HG02884 (cell line): ENCODE measurements at regions not wholly inside any gene's neighbourhood (a gene's known extent, or its start where the extent isn't known, plus 50 kb on each side); places are given as distances from the start of the nearest gene placed in this dataset.

Source experiments
- ATAC-seq: cut with Tn5 transposase; IDR thresholded peaks from one replicate; pipeline ENCODE4 v1.9.1; 2021; ENCODE audit warnings: mild to moderate bottlenecking, moderate library complexity; ENCODE audit not compliant: unreplicated experiment

DNA sequence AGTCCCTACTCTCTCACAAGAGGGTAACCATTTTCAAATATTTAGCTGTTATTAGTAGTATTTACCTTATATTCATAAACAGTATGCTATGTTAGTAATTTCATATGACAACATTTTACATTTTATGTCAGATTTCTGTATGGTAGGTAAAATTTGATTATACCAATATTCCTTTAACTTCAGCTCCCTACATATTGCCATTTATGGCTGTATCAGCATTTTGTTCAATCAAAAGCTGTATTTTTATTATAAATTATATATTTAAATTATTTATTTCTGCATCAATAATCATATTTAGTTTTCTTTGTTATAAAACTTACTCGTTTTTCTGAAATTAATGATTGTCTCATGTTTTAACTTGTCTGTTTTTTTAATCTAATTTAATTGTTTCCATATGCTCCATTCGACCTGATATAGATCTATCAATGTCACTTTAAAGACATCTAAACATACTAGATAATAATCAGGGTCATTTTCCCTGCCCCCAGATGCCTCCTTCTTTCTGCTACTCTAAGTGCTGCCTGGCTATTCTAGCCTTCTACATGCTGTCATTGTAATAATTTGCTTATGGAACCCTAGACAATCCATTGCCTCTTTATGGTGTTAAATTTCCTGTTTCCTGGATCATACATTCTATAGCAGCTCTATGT, 1976.7 kb upstream of the ADGRL3 start:
- no peak for ATAC-seq

DNA sequence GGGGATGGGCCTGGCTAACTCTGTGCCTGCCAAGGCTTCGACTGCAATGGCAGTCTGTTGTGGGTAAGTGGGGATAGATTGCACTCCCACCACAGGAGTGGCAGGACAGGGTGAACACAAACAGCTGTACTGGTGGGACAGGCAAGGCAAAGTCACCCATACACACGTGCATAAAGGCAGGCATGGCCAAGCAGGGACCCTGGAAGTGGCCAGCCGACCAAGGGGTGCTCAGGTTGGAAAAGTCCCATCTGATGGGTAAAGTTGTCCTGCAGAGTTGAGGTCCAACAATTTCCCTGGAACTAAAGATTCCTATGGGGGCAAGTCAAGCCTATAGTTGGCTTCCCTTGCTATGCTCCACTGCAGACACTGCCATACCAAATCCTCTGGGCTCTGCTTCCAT, 1961.9 kb upstream of the ADGRL3 start:
- no peak for ATAC-seq

DNA sequence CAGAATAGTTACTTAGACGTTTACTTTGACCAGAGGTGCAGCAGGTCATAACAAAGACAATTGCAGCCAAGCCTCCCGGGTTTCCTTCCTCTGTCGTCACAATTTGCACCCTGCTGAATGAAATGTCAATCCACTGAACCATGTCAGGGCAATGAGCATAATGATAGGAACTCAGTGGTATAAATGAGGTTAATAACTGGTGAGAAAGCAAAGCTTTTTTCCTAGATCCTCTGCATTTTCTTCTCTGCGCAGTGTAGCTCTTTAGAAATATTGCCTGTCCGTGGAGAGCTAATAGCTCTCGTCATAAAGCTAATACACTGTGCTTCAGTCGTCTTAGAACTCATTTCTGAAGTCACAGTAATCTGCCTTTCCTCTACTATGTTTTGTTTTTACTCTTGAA, 1960.1 kb upstream of the ADGRL3 start:
- ATAC-seq = no peak

DNA sequence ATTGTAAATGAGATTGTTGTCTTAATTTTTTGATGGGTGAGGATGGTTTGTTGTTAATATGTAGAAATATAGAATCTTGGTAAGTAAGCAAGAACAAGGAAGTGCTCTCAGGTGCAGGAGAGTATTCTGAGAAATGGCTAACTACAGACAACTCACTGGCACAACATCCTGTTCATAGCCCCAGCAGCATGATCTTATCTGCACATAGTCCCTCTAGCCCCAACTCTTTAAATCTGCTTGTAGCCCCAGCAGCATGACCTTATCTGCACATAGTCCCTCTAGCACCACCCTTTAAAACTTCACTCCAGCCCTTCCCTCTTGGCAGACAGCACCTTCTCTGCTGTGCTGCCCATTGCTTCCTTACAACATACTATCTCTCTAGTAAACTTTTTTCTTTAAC, 1957.1 kb upstream of the ADGRL3 start:
- ATAC-seq = no peak

DNA sequence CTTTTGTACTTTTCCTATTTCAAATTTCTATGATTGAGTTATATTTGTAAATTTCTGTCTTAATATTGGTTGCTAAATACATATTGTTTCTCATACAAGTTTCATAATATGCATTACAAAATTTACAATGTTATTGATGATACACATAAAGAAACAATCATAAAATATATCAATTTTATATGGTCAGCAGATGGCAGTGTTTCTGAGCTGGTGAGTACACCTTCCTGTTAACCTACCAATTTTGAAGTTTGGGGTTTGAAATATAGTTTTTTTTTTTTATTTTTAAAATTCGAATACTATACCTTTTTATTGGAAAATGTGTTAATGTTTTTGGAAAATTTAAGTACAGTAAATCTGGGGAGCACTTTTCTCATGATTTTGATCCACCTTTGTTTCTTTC, 1953.1 kb upstream of the ADGRL3 start:
- no peak for ATAC-seq

DNA sequence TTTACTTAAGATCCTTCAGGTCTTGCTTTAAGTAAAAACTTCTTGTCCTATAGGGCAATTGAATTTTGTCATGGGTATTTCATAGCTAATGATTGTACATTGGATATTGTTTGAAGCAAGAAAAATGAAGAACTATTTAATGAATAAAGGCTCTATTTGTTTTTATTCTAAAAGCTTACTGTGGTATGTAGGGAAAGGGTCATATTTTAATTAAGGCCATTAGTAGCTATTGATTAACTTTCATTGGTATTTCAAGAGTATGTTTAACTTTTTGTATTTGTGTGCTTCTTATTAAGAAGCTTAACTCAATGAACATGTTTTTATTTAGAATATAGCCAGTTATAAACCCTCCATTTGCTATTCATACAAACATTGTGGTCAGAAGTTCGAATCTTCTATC, 1951.8 kb upstream of the ADGRL3 start:
- no peak for ATAC-seq

DNA sequence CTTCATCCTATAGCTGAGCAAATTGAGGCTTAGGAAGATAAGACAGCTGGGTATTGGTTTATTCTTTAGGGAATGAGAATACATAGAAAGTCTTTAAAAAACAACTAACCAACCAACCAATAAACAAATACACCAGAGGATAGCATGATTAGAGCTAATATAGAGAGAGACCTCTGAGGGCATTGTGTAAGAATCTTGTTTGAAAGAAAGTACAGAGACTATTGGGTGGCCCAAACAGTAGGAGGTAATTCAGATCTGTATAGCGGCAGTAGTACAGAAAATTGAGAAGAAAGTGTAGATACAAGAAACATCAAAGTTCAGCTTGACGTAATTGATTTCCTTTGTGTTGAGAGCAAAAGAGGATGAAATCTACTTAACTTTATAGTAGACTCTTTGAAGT, 1951.0 kb upstream of the ADGRL3 start:
- ATAC-seq = no peak

DNA sequence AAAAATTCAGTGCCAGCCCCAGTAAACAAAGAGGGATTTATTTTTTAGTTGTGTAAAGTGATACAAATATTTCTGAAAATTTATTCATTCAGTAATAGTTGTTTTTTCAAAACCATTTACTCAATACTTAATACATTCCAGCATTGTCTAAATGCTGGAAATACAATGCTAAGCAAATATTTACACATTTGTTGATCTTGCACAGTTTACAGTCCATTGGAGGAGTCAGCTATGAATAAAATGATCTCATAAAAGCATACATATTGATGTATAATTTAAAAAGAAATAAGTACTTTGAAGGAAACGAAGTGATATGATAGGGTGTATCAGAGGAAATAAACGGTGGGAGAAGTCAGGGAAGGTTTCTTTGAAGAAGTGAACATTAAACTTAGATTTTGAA, 1942.1 kb upstream of the ADGRL3 start:
- ATAC-seq = no peak

DNA sequence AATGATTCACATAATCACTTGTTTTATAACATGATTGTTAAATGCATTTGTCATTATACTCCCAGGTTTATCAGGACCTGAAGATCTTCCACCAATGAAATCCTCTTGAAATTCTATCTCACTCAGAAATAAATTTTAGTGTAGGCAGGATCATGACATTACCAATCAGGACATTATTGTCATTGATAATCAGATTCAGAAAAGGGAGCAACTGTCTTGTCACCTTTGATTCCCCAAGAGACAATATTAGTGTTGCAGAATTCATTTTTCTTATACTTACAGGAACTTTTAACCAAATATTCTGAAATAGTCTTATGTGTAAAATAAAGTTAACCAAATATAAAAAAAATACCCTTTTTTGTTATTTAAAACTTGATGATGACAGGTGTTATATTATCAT, 1892.5 kb upstream of the ADGRL3 start:
- no peak for ATAC-seq

DNA sequence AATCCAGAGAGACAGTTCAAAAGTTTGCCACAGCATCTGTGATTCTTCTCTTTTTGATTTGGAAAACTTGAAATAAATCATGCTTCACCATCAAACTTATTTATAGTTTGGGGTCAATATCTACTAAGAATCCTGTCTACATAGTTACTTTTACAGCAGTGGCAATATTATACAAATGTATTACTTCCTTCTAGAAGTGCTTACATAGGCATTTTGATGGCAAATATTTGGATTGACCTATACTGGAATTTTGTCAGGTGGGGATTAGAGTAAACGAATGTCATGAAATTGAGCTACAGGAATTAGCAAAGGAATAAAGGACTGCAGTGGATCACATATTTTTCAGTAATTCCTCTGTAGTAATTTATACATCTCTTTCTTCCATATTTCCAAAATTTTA, 1885.5 kb upstream of the ADGRL3 start:
- ATAC-seq = no peak

DNA sequence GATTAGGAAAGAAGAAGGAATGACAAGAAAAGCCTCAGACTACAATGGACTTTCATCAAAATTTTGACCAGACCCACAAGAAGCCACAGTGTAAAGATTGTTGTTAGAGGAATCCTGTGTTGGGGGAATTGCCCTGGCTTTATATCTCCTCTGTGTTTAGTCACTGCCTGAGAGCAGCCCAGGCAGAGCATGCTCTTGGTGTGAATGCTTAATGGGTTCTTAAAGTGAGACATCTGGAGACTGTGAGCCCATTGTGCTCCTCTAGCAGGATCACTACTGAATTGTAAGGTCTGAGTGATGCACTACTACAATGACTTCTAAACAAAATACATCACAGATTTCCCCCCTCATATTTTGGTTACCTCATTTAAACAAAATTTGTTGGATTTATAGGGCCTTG, 1860.5 kb upstream of the ADGRL3 start:
- no peak for ATAC-seq

DNA sequence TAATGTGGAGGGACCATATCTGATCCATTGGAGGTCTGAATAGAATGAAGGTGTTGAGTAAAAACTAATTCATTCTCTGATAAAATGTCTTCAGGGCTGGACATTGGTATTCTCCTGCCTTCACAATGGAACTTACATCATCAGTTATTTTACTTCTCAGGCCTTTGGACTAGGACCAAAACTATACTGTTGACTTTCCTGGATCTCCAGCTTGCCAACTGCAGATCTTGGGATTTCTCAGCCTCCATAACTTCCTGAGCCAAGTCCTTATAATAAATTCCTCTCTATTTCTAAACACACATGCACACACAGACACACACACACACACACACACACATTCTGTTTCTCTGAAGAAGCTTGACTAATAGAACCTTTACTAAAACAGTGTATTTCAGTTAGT, 1858.6 kb upstream of the ADGRL3 start:
- no peak for ATAC-seq

DNA sequence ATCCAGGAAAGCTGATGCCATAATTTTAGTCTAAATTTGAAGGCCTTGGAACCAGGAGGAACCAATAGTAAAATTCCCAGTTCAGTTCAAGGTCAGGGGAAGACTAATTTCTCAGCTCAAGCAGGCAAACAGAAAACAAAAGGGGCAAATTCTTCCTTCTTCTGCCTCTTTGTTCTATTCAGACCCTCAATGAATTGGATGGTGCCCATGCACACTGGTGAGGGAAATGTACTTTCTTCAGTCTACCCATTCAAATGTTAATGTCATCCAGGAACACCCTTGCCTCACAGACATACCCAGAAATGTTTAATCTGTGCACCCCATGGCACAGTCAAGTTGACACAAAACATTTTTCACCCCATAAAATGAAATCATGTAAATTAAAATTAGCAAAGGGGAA, 1851.2 kb upstream of the ADGRL3 start:
- ATAC-seq = no peak

DNA sequence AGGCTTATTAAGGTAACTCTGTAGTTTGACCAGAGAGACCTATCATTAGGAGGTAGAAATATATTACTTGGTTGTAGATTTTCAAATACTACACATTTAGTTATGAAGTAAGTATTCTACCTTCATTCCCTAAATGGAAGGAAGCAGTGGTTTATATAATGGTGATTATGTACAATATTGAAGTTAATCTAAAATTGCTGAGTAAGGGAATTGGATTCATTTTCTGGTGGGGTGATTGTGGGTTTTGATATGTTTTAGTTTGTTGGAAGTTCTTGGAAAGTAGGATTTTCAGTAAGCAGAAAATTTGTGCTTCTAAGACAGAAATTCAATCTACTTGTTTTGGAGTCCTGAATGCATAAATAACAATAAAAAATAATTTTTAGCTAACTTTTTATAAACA, 1830.9 kb upstream of the ADGRL3 start:
- no peak for ATAC-seq

DNA sequence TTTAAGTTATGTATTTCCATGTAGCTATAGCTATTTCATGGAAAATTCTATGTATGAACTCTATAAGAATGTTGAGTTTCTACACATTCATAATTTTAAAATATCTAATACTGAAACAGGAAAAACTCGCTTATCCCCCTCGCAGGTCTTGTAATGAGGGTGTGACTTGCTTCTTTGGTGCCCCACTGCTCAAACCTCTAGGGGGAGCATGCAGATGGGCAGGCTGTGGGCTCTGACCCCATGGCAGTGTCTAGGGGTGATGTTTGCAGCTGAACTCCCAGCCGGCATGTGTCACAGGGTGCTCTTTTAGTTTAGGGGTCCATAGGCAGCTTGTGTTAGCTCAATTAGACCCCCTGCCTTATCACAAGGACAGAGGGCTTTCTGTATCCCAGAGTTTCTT, 1825.7 kb upstream of the ADGRL3 start:
- no peak for ATAC-seq

DNA sequence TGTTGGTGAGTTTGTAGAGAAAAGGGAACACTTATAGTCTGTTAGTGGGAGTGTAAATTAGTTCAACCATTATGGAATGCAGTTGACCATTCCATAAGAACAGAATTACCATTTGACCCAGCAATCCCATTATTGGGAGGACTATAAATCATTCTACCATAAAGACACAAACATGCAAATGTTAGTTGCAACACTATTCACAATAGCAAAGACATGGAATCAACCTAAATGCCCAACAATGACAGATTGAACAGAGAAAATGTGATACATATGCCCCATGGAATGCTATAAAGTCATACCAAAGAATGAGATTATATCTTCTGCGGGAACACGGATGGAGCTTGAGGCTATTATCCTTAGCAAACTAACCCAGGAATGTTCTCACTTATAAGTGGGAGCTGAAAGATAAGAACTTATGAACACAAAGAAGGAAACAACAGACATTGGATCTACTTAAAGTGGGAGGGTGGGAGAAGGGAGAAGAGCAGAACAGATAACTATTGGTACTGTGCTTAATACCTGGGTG, 1819.2 kb upstream of the ADGRL3 start:
- no peak for ATAC-seq

DNA sequence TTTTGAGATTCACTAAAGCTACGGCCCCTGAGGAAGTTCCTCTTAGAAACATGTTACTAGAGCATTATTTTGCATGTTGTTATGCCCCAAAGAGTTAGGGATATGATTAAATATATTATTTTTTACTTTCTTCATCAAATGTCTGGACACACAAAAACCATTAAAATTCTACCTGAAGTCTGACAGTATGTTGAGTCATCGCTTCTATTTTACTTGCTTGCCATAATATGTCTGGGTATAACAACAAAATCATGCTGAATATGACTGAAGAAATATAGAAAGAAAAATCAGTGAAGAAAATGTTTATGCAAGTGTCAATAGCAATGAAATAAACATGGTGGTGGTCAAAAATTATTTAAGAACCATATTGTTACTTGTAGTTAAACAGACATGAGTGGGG, 1818.5 kb upstream of the ADGRL3 start:
- ATAC-seq = no peak

DNA sequence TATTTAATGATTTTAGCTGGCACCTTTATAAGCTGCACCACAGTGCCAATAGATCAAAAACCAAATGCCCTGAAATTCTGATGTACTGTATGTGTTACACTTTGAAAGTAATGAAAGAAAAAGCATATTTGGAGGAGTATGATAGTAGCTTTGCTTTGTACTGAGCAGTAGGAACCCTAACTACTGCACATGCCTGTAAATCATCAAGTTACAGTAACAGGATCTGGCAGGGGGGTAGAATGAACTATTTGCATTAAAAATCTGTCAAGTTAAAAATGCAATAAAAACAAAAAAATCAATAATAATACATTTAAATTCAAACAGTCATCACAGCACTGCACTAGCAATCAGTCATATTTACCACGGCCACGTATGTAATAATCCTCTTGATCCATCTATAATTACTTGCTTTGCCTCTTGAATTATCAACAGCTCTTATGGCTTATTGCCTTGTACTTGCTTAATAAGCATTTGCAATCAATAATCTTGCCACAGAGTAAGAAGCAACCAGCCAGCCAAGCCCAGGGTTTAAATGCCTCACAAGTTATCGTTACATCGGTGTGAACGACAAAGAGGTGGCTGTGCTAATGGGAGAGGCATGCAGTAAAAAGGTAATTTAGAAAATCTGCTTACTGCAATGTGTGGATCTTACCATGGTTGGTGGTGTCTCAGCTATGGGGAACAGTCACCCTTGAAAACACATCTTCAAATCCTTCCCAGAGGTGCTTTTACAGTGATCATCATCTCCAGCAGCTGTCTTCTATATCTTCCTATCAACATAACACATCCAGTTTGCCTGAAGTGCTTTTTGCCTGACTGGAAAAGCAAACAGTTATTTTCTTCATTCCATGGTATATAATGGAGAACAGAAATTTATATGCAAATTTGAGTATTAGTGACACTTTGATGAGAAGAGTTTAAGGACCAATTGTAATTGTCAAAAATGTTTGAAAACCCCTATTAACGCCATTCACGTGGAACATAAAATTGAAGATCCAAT, 1812.1 kb upstream of the ADGRL3 start:
- no peak for ATAC-seq

DNA sequence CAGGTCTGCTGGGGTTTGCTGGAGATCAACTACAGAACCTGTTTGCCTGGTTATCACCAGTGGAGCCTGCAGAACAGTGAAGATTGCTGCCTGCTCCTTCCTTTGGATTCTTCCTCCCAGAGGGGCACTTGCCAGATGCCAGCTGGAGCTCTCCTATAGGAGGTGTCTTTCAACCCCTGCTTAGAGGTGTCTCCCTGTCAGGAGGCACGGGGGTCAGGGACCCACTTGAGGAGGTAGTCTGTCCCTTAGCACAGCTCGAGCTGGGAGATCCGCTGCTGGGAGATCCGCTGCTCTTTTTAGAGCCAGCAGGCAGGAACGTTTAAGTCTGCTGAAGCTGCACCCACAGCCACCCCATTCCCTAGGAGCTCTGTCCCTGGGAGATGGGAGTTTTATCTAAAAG, 1806.3 kb upstream of the ADGRL3 start:
- no peak for ATAC-seq

DNA sequence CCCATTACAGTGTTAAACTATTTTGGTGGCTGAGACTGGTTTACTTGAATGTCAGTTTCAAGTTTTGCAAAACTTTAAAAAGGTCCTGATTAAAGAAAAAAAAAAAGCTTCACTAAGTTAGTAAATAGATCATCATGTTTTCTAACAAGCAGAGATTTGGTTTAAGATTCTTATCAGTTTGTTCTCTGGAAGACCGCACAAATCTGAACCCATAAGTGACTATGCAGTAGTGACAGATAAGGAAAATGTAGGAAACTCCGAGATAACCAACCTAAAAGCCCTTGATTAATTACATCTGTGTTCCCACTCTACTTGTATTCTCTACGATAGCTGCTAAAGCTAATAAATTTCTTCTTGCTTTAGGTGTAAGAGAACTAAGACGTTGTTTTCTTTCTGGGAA, 1799.8 kb upstream of the ADGRL3 start:
- no peak for ATAC-seq

DNA sequence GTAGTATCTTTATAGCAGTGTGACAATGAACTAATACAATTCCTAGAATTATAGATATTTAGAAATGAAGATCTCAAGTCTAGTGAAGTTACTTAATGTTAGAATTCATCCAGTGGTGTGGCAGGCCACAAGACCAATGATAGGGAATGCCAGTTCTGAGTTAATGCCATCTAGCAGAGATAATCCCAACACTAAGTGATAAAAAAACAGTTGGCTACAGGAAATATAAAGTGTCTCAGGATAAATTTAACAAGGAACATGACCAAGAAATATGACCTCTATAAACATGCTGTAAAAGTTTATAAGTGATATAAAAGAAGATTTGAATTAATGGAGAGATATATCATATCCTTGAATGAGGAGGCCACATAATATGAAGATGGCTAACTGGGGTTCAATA, 1790.5 kb upstream of the ADGRL3 start:
- ATAC-seq = no peak

DNA sequence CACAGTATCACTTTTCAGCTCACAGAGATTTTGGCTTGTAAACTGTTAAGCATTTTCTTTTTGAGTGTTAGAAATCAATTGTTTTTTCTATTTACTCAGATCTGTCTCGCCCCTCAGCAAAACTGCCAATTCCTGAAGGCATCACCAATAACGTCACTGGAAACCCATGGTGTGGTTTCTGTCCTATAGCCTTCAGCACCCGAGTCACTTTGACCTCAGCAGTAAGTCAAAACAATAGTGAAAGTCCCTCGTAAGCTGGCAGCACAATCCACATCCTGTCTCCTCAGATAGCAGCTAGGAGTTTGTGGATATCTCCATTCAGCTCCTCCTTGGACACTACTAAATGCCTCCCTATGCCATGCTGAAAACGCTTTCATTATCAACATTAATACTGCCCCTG, 1787.4 kb upstream of the ADGRL3 start:
- no peak for ATAC-seq
